ENCODE measurements at regions not wholly inside any gene's neighbourhood (a gene's known extent, or its start where the extent isn't known, plus 50 kb on each side); places are given as distances from the start of the nearest gene placed in this dataset.

- no peak overlapping the region for H3K4me3 ChIP-seq (ENCODE audit: insufficient read depth, low read length, poor library complexity, severe bottlenecking)
- no peak overlapping the region for H3K9ac ChIP-seq (ENCODE audit: low read length)
- H3K4me2 ChIP-seq (ENCODE audit: low read depth, low read length, poor library complexity, severe bottlenecking): no peak overlapping the region
- H2AFZ ChIP-seq (ENCODE audit: low read depth, low read length, severe bottlenecking): no peak overlapping the region
- no peak overlapping the region for H3K27ac ChIP-seq (ENCODE audit: low read depth, low read length)
- H3F3A ChIP-seq (ENCODE audit: insufficient read depth): no peaks in the 10 kb centered on the region
- no peaks in the 10 kb centered on the region for H3K9me3 ChIP-seq (ENCODE audit: insufficient read depth, low read length)
- no peaks in the 10 kb centered on the region for H3K9me2 ChIP-seq (replicated peaks; ENCODE audit: insufficient read depth, low read length)
- no peak for TF ChIP-seq EZH2phosphoT487 (conservative IDR thresholded peaks at IDR 0.05; ENCODE audit: low read length)
- no peak for TF ChIP-seq CTCF (IDR thresholded peaks at IDR 0.05; ENCODE audit: insufficient read depth, low read length, poor library complexity, severe bottlenecking)
- no peaks in the 10 kb centered on the region for H4K20me1 ChIP-seq (ENCODE audit: low read depth, low read length)
- H3K36me3 ChIP-seq (ENCODE audit: low read length): no peaks in the 10 kb centered on the region
- no peaks in the 10 kb centered on the region for H3K27me3 ChIP-seq (ENCODE audit: low read length)
- no peaks in the 10 kb centered on the region for H3K79me2 ChIP-seq (ENCODE audit: insufficient read depth, low read length)
Measured at GRCh38 chr17:72005332-72006163, 115.3 kb upstream of the SOX9 start.

DNA sequence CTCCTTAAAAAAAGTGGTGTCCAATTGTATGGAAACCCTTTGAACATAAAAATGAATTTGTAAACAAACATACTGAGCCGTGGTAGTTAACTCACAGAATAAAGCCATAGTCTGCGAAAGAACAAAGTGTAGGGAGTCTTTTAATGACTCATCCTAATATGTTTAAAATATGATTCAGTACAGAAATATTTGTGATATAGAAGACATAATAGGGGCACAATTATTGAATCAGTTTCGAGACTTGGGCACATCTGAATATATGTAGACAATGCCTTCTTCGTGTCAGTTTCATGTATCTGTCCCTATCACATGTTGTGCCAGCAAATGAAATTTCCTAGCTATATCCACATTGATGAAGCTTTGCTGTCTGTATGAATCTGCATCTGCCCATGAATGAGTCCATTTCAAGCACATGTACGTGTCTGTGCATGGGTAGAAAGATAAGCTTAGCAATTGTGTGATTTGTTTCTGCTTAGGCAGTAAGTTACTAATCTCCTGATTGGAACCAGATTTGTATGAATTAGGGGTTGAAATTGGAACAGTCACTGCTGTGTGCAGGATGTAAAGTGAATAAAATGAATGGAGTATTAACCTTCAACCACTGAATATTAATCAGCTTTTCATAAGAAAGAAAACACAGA lies 112.5 kb upstream of the SOX9 start:
- Histone ChIP-seq H3K4me2 (ENCODE audit: low read depth, low read length, poor library complexity, severe bottlenecking) (no peak overlapping the region), H3K27ac (ENCODE audit: low read depth, low read length) (no peak overlapping the region), H3K9ac (ENCODE audit: low read length) (no peak overlapping the region), H3K9me2 (replicated peaks; ENCODE audit: insufficient read depth, low read length) (no peaks in the 10 kb centered on the region), H2AFZ (ENCODE audit: low read depth, low read length, severe bottlenecking) (no peak overlapping the region), H3K4me3 (ENCODE audit: insufficient read depth, low read length, poor library complexity, severe bottlenecking) (no peak overlapping the region), H4K20me1 (ENCODE audit: low read depth, low read length) (no peaks in the 10 kb centered on the region), H3K27me3 (ENCODE audit: low read length) (no peaks in the 10 kb centered on the region), H3K79me2 (ENCODE audit: insufficient read depth, low read length) (no peaks in the 10 kb centered on the region), H3K9me3 (ENCODE audit: insufficient read depth, low read length) (no peaks in the 10 kb centered on the region), H3F3A (ENCODE audit: insufficient read depth) (no peaks in the 10 kb centered on the region), H3K36me3 (ENCODE audit: low read length) (no peaks in the 10 kb centered on the region)
- TF ChIP-seq CTCF (IDR thresholded peaks at IDR 0.05; ENCODE audit: insufficient read depth, low read length, poor library complexity, severe bottlenecking): no peak
- no peak for TF ChIP-seq EZH2phosphoT487 (conservative IDR thresholded peaks at IDR 0.05; ENCODE audit: low read length)

DNA sequence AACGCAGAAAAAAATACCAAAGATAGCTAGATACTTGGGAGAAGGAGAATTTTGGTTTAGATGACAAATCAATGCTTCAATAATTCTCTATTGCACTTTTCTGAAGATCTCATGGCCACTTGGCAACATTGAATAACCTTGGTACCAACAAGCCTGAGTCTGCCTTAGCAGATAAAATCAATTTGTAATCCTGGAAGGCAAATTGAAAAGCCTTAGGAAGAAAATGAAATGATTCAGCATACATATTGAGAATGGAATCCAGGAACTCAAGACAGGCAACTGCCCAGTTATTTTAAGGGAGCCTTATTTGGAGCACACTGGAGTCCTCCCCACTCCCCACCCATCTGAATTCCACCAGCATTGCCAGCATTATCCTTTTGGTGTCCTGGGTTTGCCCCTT lies 109.3 kb upstream of the SOX9 start:
- H3K9me2 ChIP-seq (replicated peaks; ENCODE audit: insufficient read depth, low read length): no peaks in the 10 kb centered on the region
- no peak overlapping the region for H3K27ac ChIP-seq (ENCODE audit: low read depth, low read length)
- H3K9ac ChIP-seq (ENCODE audit: low read length): no peak overlapping the region
- TF ChIP-seq EZH2phosphoT487 (conservative IDR thresholded peaks at IDR 0.05; ENCODE audit: low read length) (no peak), CTCF (IDR thresholded peaks at IDR 0.05; ENCODE audit: insufficient read depth, low read length, poor library complexity, severe bottlenecking) (no peak)
- H3K79me2 ChIP-seq (ENCODE audit: insufficient read depth, low read length): no peaks in the 10 kb centered on the region
- H3K9me3 ChIP-seq (ENCODE audit: insufficient read depth, low read length): no peaks in the 10 kb centered on the region
- H3K4me3 ChIP-seq (ENCODE audit: insufficient read depth, low read length, poor library complexity, severe bottlenecking): no peak overlapping the region
- H3K4me2 ChIP-seq (ENCODE audit: low read depth, low read length, poor library complexity, severe bottlenecking): no peak overlapping the region
- no peaks in the 10 kb centered on the region for H3F3A ChIP-seq (ENCODE audit: insufficient read depth)
- no peaks in the 10 kb centered on the region for H3K36me3 ChIP-seq (ENCODE audit: low read length)
- H4K20me1 ChIP-seq (ENCODE audit: low read depth, low read length): no peaks in the 10 kb centered on the region
- no peaks in the 10 kb centered on the region for H3K27me3 ChIP-seq (ENCODE audit: low read length)
- H2AFZ ChIP-seq (ENCODE audit: low read depth, low read length, severe bottlenecking): no peak overlapping the region
